PFSK-1 (cell line): ENCODE measurements at regions not wholly inside any gene's neighbourhood (a gene's known extent, or its start where the extent isn't known, plus 50 kb on each side); places are given as distances from the start of the nearest gene placed in this dataset.

ENCODE experiments used
- FOXP2 ChIP-seq: optimal IDR thresholded peaks from 2 replicates; pipeline ENCODE3; 2011; ENCODE audit warnings: borderline replicate concordance, control low read depth, inconsistent platforms; ENCODE audit not compliant: insufficient read depth; ENCODE audit errors: extremely low read length, extremely low read depth
- POLR2AphosphoS5 ChIP-seq: IDR thresholded peaks from 2 replicates; pipeline ENCODE4 v1.6.1; 2012; ENCODE audit warnings: low read depth, mild to moderate bottlenecking, control low read depth, low read length, moderate library complexity
- SIN3A ChIP-seq: IDR thresholded peaks from 2 replicates; pipeline ENCODE4 v1.6.1; 2012; ENCODE audit warnings: mild to moderate bottlenecking, low read length, moderate library complexity, borderline replicate concordance; ENCODE audit not compliant: insufficient read depth
- TAF1 ChIP-seq: IDR thresholded peaks from 2 replicates; pipeline ENCODE4 v1.6.1; 2012; ENCODE audit warnings: low read length, control low read depth, borderline replicate concordance; ENCODE audit not compliant: insufficient read depth
- TF ChIP-seq, protein P1 (sequence below), 2 experiments: IDR thresholded peaks; 2 replicates each; pipeline versions ENCODE4 v1.6.1 to v1.8.0; 2011 to 2012; ENCODE audit warnings: low read depth in 2 of 2, low read length in 2 of 2, control low read depth in 1 of 2, inconsistent platforms in 1 of 2, mild to moderate bottlenecking in 1 of 2, moderate library complexity in 1 of 2; ENCODE audit not compliant: insufficient read depth in 1 of 2

DNA sequence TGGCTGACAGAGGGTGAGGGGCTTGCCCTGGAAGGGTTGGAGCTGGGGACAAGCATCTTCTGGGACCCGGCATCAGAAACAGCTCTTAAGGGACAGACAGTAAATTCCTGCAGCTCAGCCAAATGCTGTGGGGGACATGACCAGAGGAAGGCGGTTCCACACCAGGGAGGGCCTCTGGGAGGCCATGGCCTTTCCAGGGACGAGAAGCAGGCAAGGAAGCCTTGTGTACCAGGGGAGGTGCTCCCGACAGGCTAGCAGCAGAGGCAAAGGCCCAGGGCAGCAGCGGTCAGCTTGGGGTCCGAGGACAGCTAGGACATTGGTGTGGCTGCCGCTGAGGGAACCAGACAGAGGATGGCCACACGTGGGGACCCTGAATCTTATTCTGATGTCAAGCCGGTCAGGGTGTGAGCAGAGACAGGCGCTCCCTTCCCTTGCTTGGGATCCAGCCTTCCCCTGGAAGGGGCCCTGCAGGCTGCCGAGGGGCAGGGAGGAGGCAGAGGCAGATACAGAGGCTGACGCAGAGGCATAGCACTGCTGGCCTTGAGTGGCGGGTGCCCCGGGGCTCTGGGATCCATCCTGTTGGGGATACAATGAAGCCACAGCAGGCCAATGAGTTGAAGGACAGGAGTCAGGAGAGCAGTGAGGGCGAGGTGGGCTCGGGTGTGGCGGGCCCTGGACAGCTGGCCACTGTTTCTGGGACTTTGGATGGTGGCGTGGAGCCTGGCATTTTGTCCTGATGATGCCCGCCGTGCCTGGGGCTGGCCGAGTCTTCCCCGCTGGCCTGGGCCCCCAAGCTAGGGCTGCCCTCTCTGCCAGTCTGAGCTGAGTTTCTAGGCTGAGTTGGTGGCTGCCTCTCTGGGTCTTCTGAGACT lies 64.1 kb upstream of the GPC1 start:
- no peak for TF ChIP-seq FOXP2
- TF ChIP-seq POLR2AphosphoS5, result no peak
- TF ChIP-seq, protein P1, sequence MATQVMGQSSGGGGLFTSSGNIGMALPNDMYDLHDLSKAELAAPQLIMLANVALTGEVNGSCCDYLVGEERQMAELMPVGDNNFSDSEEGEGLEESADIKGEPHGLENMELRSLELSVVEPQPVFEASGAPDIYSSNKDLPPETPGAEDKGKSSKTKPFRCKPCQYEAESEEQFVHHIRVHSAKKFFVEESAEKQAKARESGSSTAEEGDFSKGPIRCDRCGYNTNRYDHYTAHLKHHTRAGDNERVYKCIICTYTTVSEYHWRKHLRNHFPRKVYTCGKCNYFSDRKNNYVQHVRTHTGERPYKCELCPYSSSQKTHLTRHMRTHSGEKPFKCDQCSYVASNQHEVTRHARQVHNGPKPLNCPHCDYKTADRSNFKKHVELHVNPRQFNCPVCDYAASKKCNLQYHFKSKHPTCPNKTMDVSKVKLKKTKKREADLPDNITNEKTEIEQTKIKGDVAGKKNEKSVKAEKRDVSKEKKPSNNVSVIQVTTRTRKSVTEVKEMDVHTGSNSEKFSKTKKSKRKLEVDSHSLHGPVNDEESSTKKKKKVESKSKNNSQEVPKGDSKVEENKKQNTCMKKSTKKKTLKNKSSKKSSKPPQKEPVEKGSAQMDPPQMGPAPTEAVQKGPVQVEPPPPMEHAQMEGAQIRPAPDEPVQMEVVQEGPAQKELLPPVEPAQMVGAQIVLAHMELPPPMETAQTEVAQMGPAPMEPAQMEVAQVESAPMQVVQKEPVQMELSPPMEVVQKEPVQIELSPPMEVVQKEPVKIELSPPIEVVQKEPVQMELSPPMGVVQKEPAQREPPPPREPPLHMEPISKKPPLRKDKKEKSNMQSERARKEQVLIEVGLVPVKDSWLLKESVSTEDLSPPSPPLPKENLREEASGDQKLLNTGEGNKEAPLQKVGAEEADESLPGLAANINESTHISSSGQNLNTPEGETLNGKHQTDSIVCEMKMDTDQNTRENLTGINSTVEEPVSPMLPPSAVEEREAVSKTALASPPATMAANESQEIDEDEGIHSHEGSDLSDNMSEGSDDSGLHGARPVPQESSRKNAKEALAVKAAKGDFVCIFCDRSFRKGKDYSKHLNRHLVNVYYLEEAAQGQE (IDR thresholded peaks at IDR 0.05; ENCODE audit: insufficient read depth in 1 of 2, low read depth in 2 of 2, low read length in 2 of 2), result no peak
- no peak for TF ChIP-seq TAF1
- no peak for TF ChIP-seq SIN3A

DNA sequence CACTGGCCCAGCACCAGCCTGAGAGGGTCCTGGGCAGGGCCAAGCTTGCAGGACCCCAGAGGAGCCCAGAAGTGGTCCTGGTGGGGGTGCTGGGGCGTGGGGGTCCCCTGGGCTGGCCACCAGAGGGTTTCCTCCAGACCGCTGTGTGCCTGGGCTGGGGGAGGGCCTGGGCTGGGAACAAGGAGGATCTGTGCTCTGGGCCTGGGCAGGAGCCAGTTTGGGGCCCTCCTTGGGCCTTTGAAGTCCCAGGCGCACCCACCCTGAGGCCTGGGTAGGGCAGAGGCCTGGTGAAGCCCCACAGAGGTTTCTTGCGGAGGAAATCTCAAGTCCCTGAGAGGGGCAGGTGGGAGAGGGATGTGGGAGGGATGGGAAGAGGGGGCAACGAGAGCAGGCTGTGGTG lies 63.4 kb upstream of the GPC1 start:
- TF ChIP-seq TAF1 (no peak), FOXP2 (no peak), SIN3A (no peak), POLR2AphosphoS5 (no peak)
- TF ChIP-seq, protein P1 (IDR thresholded peaks at IDR 0.05; ENCODE audit: insufficient read depth in 1 of 2, low read depth in 2 of 2, low read length in 2 of 2), result no peak

DNA sequence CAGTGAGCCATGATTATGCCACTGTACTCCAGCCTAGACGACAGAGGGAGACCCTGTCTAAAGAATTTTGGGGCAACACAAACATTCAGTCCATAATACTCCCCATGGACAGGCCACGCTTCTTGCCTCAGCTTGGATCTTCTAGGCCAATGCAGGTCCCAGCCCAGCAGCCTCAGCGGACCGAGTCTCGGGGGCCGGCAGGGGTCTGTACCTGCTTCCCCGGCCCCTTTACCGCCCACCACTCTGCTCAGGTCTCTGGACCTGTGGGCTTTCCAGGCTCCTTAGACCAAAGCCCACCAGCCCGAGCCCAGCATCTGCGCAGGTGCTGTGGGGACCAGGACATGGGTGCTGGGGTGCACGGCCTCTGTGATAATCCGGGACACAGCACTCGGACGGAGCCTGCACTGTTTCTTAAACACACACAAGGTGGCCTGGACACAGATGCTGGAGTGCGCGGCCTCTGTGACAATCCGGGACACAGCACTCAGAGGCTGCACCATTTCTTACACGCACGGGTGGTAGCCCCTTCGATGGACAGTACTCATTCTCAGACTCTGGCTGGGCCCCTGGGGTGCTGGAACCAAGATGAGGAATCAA lies 62.1 kb upstream of the GPC1 start:
- TF ChIP-seq SIN3A, result no peak
- TF ChIP-seq TAF1, result no peak
- no peak for TF ChIP-seq FOXP2

DNA sequence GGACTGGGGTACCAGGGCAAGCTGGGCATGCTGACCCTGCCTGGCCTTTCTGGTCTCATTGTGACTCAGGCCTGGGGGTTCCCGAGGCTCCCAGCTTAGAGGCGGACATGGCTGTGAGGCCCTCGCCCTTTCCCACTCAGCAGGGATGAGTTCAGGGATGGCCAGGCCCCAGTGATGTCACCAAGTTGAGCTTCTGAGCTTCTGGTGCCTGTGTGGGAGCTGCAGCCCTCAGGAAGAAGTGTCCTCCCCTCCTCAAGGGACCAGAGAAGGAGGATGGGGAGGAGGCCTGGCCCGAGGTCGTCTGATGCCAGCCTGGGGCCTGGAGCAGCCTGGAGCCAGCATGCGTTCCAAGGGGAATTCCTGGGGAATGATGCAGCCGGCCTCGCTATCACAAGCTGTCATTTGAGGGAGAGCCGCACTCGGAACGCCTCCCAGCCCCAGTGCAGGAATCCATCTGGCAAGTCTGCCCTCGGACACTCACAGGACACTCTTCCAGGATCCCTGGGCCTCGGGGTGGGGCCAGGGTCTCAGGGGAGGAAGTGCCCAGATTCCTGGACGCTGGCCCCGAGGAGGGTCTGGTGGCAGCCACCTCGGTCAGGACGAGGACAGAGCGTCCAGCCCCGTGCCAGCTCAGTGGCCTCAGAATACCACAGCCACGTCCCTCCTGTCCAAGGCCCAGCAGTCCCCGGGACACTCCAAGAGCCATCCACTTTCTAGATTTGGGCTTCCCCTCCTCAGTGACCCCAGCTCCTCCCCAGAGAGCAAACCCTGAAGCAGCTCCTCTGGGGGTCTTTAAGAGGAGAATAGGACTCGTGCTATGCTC lies 61.2 kb upstream of the GPC1 start:
- TF ChIP-seq, protein P1 (IDR thresholded peaks at IDR 0.05; ENCODE audit: insufficient read depth in 1 of 2, low read depth in 2 of 2, low read length in 2 of 2), result no peak
- TF ChIP-seq SIN3A (no peak), FOXP2 (no peak), TAF1 (no peak)

DNA sequence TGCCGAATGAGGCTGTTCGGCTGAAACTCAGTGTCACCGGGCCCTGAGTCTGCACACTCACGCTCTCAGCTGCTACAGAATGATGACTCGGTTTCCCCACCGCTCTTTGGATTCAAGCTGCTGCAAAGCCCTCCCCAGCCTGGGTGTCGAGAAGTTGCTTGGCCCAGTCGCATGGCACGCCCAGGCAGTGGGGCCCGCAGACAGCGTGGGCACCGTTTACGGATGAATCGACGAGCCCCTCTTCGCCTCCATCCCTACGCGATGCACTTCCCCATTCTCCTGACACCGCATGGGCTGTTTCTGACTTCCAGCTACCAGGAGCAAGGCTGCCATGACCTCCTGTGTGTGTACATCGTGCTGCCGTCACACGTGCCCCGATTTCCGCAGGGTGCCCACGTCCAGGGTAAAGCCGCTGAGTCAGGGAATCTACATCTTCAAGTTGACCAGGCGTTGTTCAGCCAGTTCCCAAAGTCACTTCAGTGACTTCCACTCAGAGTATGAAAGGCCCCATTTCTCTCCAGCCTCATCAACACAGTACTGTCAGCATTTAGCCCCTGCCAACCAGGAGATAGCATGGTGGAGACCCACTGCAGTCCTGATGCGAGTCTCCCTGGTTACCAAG lies 60.3 kb upstream of the GPC1 start:
- TF ChIP-seq, protein P1 (IDR thresholded peaks at IDR 0.05; ENCODE audit: insufficient read depth in 1 of 2, low read depth in 2 of 2, low read length in 2 of 2), result no peak
- TF ChIP-seq TAF1 (no peak), SIN3A (no peak), FOXP2 (no peak), POLR2AphosphoS5 (no peak)
